ENCODE measurements at regions not wholly inside any gene's neighbourhood (a gene's known extent, or its start where the extent isn't known, plus 50 kb on each side); places are given as distances from the start of the nearest gene placed in this dataset.

DNA sequence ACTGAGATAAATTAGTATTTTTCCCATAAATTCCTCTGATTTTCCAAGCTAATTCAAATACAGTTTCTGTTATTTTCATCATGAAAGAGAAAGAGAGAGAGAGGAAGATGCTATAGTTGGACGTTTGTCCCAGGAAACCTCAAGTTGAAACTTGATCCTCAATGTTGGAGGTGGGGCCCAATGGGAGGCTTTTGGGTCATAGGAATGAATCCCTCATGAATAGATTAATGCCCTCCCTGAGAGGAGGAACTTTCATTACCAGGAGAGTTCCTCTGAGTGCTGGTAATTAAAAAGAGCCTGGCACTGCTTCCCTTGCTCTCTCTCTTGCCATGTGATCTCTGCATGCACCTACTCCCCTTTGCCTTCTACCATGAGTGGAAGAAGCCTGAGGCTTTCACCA is 189.9 kb upstream of the SMC2 start:
- Histone ChIP-seq H3K36me3 (ENCODE audit: insufficient read depth, low read length) (no peaks in the 10 kb centered on the region), H3K79me2 (ENCODE audit: low read length) (no peaks in the 10 kb centered on the region), H3K4me2 (ENCODE audit: low read depth, low read length, poor library complexity, severe bottlenecking) (no peak overlapping the region), H3K9me3 (ENCODE audit: low read length) (no peaks in the 10 kb centered on the region), H3K9me2 (replicated peaks; ENCODE audit: insufficient read depth, low read length) (no peaks in the 10 kb centered on the region), H2AFZ (ENCODE audit: low read length) (no peak overlapping the region), H3K4me1 (ENCODE audit: low read length) (no peaks in the 10 kb centered on the region), H3K27ac (ENCODE audit: low read length) (no peak overlapping the region), H3K27me3 (ENCODE audit: low read length) (no peaks in the 10 kb centered on the region), H4K20me1 (ENCODE audit: insufficient read depth, low read depth, low read length) (no peaks in the 10 kb centered on the region), H3K9ac (ENCODE audit: low read length) (no peak overlapping the region), H3K4me3 (ENCODE audit: low read length) (no peak overlapping the region)
- DNase-seq = no peak

DNA sequence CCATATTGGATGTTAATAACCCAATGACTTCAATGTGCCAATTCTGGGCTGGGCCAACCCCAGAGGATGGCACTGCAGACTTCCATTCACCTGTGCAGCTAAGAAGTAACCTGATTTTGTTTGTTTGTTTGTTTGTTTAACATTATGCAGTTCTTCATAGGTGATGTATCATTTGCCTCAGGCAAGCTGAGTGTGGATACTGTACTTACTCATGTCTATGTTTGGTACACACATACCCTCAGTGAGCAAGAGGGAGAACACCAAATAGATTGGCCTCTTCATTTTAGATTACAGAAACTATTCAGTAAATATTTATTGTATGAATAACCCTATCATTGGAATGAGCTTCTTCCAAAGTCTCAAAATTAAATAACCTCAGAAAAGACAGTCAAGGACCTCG is 180.2 kb upstream of the SMC2 start:
- no peaks in the 10 kb centered on the region for H4K20me1 ChIP-seq (ENCODE audit: insufficient read depth, low read depth, low read length)
- no peak overlapping the region for H3K27ac ChIP-seq (ENCODE audit: low read length)
- no peak overlapping the region for H2AFZ ChIP-seq (ENCODE audit: low read length)
- no peak for DNase-seq
- no peak overlapping the region for H3K9ac ChIP-seq (ENCODE audit: low read length)
- no peak overlapping the region for H3K4me2 ChIP-seq (ENCODE audit: low read depth, low read length, poor library complexity, severe bottlenecking)
- 0 out of 2 replicates have a peak, but pooled peaks cover 2% of the 10 kb centered on the region for H3K27me3 ChIP-seq (ENCODE audit: low read length)
- no peaks in the 10 kb centered on the region for H3K4me1 ChIP-seq (ENCODE audit: low read length)
- H3K9me2 ChIP-seq (replicated peaks; ENCODE audit: insufficient read depth, low read length) = 0 out of 2 replicates have a peak, but pooled peaks cover 3% of the 10 kb centered on the region
- H3K79me2 ChIP-seq (ENCODE audit: low read length) = no peaks in the 10 kb centered on the region
- H3K4me3 ChIP-seq (ENCODE audit: low read length) = no peak overlapping the region
- no peaks in the 10 kb centered on the region for H3K9me3 ChIP-seq (ENCODE audit: low read length)
- H3K36me3 ChIP-seq (ENCODE audit: insufficient read depth, low read length) = no peaks in the 10 kb centered on the region

- no peak for DNase-seq
- Histone ChIP-seq H3K9me3 (ENCODE audit: low read length) (no peaks in the 10 kb centered on the region), H2AFZ (ENCODE audit: low read length) (no peak overlapping the region), H3K9ac (ENCODE audit: low read length) (no peak overlapping the region), H3K4me3 (ENCODE audit: low read length) (no peak overlapping the region), H3K27me3 (ENCODE audit: low read length) (no peaks in the 10 kb centered on the region), H3K79me2 (ENCODE audit: low read length) (no peaks in the 10 kb centered on the region), H3K4me2 (ENCODE audit: low read depth, low read length, poor library complexity, severe bottlenecking) (no peak overlapping the region), H3K9me2 (replicated peaks; ENCODE audit: insufficient read depth, low read length) (no peaks in the 10 kb centered on the region), H3K4me1 (ENCODE audit: low read length) (no peaks in the 10 kb centered on the region), H4K20me1 (ENCODE audit: insufficient read depth, low read depth, low read length) (no peaks in the 10 kb centered on the region), H3K36me3 (ENCODE audit: insufficient read depth, low read length) (no peaks in the 10 kb centered on the region), H3K27ac (ENCODE audit: low read length) (no peak overlapping the region)
These were observed 174.4 kb upstream of the SMC2 start for GRCh38 chr9:103919605-103920209.

DNA sequence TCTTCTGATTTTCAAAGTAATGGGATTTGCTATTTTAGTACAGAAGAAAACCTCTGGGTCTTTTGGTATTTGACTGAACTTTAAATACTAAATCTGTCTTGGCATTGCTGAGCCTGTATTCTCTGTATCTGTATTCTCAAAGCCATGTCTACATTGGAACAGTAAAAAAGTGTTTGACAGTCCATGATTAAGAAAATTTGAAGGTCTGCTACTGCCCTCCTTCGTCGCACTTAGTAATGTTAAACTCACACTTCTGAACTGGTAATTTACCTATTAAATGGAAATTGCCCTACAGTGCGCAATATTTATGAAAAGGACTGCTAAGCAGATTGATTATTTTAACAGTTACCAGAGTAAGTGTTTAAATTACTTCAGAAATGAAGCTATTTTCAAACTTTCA is 165.7 kb upstream of the SMC2 start:
- Histone ChIP-seq H3K79me2 (ENCODE audit: low read length) (no peaks in the 10 kb centered on the region), H3K36me3 (ENCODE audit: insufficient read depth, low read length) (no peaks in the 10 kb centered on the region), H3K27me3 (ENCODE audit: low read length) (no peaks in the 10 kb centered on the region), H4K20me1 (ENCODE audit: insufficient read depth, low read depth, low read length) (no peaks in the 10 kb centered on the region), H3K4me2 (ENCODE audit: low read depth, low read length, poor library complexity, severe bottlenecking) (no peak overlapping the region), H3K9me2 (replicated peaks; ENCODE audit: insufficient read depth, low read length) (no peaks in the 10 kb centered on the region), H3K4me1 (ENCODE audit: low read length) (no peaks in the 10 kb centered on the region), H3K9me3 (ENCODE audit: low read length) (no peaks in the 10 kb centered on the region), H3K27ac (ENCODE audit: low read length) (no peak overlapping the region), H3K4me3 (ENCODE audit: low read length) (no peak overlapping the region), H3K9ac (ENCODE audit: low read length) (no peak overlapping the region), H2AFZ (ENCODE audit: low read length) (no peak overlapping the region)
- DNase-seq = no peak

DNA sequence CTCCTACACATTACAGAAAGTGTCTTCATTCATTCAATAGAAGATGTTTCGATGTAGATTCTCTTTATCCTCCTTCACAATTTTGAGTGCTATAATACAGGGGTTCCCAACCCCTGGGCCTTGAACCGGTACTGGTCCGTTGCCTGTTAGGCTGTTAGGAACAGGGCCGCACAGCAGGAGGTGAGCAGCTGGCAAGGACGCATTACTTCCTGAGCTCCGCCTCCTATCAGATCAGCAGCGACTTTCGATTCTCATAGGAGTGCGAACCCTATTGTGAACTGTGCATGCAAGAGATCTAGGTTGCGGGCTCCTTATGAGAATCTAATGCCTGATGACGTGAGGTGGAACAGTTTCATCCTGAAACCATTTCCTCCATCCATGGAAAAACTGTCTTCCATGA is 153.0 kb upstream of the SMC2 start:
- no peaks in the 10 kb centered on the region for H4K20me1 ChIP-seq (ENCODE audit: insufficient read depth, low read depth, low read length)

DNA sequence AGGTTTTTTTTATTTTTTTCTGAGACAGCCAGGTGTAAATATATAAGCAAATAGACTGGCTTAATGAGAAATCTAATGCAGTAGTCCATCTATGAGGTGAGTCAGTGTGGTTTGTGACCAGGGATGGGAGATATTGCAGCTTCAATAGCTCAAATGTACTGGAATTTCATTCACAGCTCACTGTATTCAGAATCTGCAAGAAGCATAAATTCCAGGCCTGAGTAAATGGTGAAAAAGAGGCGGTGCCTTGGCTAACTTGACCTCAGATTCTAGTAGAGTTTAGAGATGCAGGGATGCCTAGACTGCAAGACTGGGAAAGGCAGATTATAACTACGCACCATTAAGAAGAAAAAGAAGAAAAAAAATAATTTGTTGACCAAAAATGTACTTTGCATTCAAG is 151.9 kb upstream of the SMC2 start:
- no peak overlapping the region for H3K4me2 ChIP-seq (ENCODE audit: low read depth, low read length, poor library complexity, severe bottlenecking)
- no peaks in the 10 kb centered on the region for H4K20me1 ChIP-seq (ENCODE audit: insufficient read depth, low read depth, low read length)
- H3K4me1 ChIP-seq (ENCODE audit: low read length) = no peaks in the 10 kb centered on the region
- no peak overlapping the region for H2AFZ ChIP-seq (ENCODE audit: low read length)
- H3K27ac ChIP-seq (ENCODE audit: low read length) = no peak overlapping the region
- no peaks in the 10 kb centered on the region for H3K9me3 ChIP-seq (ENCODE audit: low read length)
- DNase-seq = no peak
- no peaks in the 10 kb centered on the region for H3K27me3 ChIP-seq (ENCODE audit: low read length)
- H3K9me2 ChIP-seq (replicated peaks; ENCODE audit: insufficient read depth, low read length) = no peaks in the 10 kb centered on the region
- no peaks in the 10 kb centered on the region for H3K79me2 ChIP-seq (ENCODE audit: low read length)
- H3K9ac ChIP-seq (ENCODE audit: low read length) = no peak overlapping the region
- H3K4me3 ChIP-seq (ENCODE audit: low read length) = no peak overlapping the region
- no peaks in the 10 kb centered on the region for H3K36me3 ChIP-seq (ENCODE audit: insufficient read depth, low read length)

More for the DNA sequence above, 153.0 kb upstream of the SMC2 start:
- H3K9me3 ChIP-seq (ENCODE audit: low read length) = no peaks in the 10 kb centered on the region
- no peak overlapping the region for H2AFZ ChIP-seq (ENCODE audit: low read length)
- no peaks in the 10 kb centered on the region for H3K27me3 ChIP-seq (ENCODE audit: low read length)
- DNase-seq = no peak
- no peak overlapping the region for H3K4me3 ChIP-seq (ENCODE audit: low read length)
- no peaks in the 10 kb centered on the region for H3K79me2 ChIP-seq (ENCODE audit: low read length)
- no peaks in the 10 kb centered on the region for H3K9me2 ChIP-seq (replicated peaks; ENCODE audit: insufficient read depth, low read length)
- H3K27ac ChIP-seq (ENCODE audit: low read length) = no peak overlapping the region
- H3K4me2 ChIP-seq (ENCODE audit: low read depth, low read length, poor library complexity, severe bottlenecking) = no peak overlapping the region
- H3K4me1 ChIP-seq (ENCODE audit: low read length) = no peaks in the 10 kb centered on the region
- no peaks in the 10 kb centered on the region for H3K36me3 ChIP-seq (ENCODE audit: insufficient read depth, low read length)
- no peak overlapping the region for H3K9ac ChIP-seq (ENCODE audit: low read length)

GRCh38 chr9:103942651-103943050 is 151.5 kb upstream of the SMC2 start:
- Histone ChIP-seq H3K4me1 (ENCODE audit: low read length) (no peaks in the 10 kb centered on the region), H3K9ac (ENCODE audit: low read length) (no peak overlapping the region), H3K79me2 (ENCODE audit: low read length) (no peaks in the 10 kb centered on the region), H3K4me2 (ENCODE audit: low read depth, low read length, poor library complexity, severe bottlenecking) (no peak overlapping the region), H2AFZ (ENCODE audit: low read length) (no peak overlapping the region), H3K36me3 (ENCODE audit: insufficient read depth, low read length) (no peaks in the 10 kb centered on the region), H3K27me3 (ENCODE audit: low read length) (no peaks in the 10 kb centered on the region), H4K20me1 (ENCODE audit: insufficient read depth, low read depth, low read length) (no peaks in the 10 kb centered on the region), H3K4me3 (ENCODE audit: low read length) (no peak overlapping the region), H3K9me3 (ENCODE audit: low read length) (no peaks in the 10 kb centered on the region), H3K9me2 (replicated peaks; ENCODE audit: insufficient read depth, low read length) (no peaks in the 10 kb centered on the region), H3K27ac (ENCODE audit: low read length) (no peak overlapping the region)
- no peak for DNase-seq

DNA sequence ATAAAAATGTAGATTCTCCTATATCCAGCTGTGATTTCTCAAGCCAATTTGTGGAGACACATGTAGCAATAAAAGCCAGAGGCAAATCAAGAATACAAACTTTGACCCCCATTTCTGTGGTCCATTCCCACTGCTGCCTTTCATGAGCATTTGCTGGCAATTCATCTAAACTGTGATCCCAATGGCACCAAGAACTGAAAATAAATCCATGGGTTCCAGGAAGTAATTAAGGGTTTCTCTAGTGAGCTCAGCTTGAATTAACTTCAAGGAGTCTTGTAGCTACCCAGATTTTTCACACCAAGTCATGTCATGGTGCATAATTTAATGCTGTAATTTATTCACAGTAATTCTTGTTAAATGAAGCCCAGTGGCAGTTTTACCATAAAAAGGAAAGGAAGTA is 145.0 kb upstream of the SMC2 start:
- Histone ChIP-seq H3K9me2 (replicated peaks; ENCODE audit: insufficient read depth, low read length) (no peaks in the 10 kb centered on the region), H3K27me3 (ENCODE audit: low read length) (no peaks in the 10 kb centered on the region), H4K20me1 (ENCODE audit: insufficient read depth, low read depth, low read length) (no peaks in the 10 kb centered on the region), H3K4me2 (ENCODE audit: low read depth, low read length, poor library complexity, severe bottlenecking) (no peak overlapping the region), H3K9me3 (ENCODE audit: low read length) (no peaks in the 10 kb centered on the region), H3K4me1 (ENCODE audit: low read length) (no peaks in the 10 kb centered on the region), H3K9ac (ENCODE audit: low read length) (no peak overlapping the region), H3K27ac (ENCODE audit: low read length) (no peak overlapping the region), H3K79me2 (ENCODE audit: low read length) (no peaks in the 10 kb centered on the region), H3K36me3 (ENCODE audit: insufficient read depth, low read length) (no peaks in the 10 kb centered on the region), H2AFZ (ENCODE audit: low read length) (no peak overlapping the region), H3K4me3 (ENCODE audit: low read length) (no peak overlapping the region)
- DNase-seq = no peak

DNA sequence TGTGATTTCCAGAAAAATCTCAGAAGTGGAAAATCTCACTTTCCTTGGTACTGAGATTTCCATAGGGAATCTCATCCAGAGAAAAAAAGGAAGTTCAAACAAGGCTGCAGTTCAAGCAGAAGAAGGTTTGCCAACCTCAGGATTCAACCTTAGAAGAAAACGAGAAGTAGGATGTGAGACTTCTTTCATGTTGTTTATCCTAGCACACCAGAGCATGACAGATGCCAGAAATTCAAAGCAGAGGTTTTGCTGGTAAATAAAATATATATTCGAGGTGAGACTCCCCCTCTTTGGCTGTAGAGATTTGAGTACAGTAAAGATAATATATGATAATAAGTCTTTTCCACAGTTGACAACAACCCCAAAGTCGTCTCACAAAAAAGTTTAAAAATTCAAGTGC is 116.9 kb upstream of the SMC2 start:
- Histone ChIP-seq H3K9me3 (ENCODE audit: low read length) (no peaks in the 10 kb centered on the region), H3K27ac (ENCODE audit: low read length) (no peak overlapping the region), H3K4me1 (ENCODE audit: low read length) (no peaks in the 10 kb centered on the region), H3K27me3 (ENCODE audit: low read length) (no peaks in the 10 kb centered on the region), H4K20me1 (ENCODE audit: insufficient read depth, low read depth, low read length) (no peaks in the 10 kb centered on the region), H3K4me3 (ENCODE audit: low read length) (no peak overlapping the region), H3K9me2 (replicated peaks; ENCODE audit: insufficient read depth, low read length) (no peaks in the 10 kb centered on the region; the same call in 1 of the 2 replicates), H3K9ac (ENCODE audit: low read length) (no peak overlapping the region), H3K79me2 (ENCODE audit: low read length) (no peaks in the 10 kb centered on the region), H3K4me2 (ENCODE audit: low read depth, low read length, poor library complexity, severe bottlenecking) (no peak overlapping the region), H2AFZ (ENCODE audit: low read length) (no peak overlapping the region), H3K36me3 (ENCODE audit: insufficient read depth, low read length) (no peaks in the 10 kb centered on the region)
- no peak for DNase-seq
